ENCODE measurements at regions not wholly inside any gene's neighbourhood (a gene's known extent, or its start where the extent isn't known, plus 50 kb on each side); places are given as distances from the start of the nearest gene placed in this dataset.

DNA sequence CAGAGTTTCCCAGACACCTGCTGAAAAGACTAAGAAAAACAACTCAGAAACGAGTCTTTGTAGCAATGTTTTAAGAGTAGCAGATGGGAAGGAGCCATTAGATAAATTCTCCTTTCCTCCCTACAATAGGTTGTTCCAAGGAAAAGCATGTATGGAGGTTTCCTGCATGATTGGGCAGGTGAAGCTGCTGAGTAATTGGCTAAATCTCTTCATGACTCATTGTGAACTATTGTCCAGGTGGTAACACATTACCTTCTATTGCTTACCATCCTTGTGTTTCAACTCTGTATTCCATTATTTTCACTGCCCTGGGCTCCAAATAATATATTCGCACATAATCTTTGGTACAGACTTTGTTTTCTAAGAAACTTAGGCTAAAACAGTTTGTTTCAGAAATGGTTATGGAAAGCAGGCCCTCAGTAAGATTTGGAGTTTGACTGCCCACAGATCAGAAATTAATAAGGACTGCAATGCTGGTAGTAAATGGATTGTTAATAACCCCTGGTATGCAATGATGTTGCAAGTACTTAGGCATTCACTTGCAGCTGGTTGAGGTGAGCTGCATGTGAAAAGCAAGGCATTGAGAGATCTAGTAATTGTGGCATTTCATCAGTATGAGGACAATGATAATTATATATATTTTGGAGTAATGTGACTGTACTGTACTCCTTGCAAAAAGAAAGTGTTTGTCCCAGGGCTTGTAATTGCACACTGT is 281.4 kb upstream of the VLDLR start:
- no peak for TF ChIP-seq HCFC1 (IDR thresholded peaks at IDR 0.05; ENCODE audit: low read depth, low read length)
- TF ChIP-seq, protein P1, sequence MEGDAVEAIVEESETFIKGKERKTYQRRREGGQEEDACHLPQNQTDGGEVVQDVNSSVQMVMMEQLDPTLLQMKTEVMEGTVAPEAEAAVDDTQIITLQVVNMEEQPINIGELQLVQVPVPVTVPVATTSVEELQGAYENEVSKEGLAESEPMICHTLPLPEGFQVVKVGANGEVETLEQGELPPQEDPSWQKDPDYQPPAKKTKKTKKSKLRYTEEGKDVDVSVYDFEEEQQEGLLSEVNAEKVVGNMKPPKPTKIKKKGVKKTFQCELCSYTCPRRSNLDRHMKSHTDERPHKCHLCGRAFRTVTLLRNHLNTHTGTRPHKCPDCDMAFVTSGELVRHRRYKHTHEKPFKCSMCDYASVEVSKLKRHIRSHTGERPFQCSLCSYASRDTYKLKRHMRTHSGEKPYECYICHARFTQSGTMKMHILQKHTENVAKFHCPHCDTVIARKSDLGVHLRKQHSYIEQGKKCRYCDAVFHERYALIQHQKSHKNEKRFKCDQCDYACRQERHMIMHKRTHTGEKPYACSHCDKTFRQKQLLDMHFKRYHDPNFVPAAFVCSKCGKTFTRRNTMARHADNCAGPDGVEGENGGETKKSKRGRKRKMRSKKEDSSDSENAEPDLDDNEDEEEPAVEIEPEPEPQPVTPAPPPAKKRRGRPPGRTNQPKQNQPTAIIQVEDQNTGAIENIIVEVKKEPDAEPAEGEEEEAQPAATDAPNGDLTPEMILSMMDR (CRISPR knock-in tag; IDR thresholded peaks at IDR 0.05) = no peak
- TF ChIP-seq TAF1 (CRISPR knock-in tag; IDR thresholded peaks at IDR 0.05) = no peak
- no peak for TF ChIP-seq ZNF549 (CRISPR knock-in tag; IDR thresholded peaks at IDR 0.05)

All from HepG2 (cell line).